Endothelial cell of umbilical vein (primary cell): ENCODE measurements at regions not wholly inside any gene's neighbourhood (a gene's known extent, or its start where the extent isn't known, plus 50 kb on each side); places are given as distances from the start of the nearest gene placed in this dataset.

Source experiments
- BruUV-seq: library from RNA; stranded (reverse); fragments of 400-500 nt; replicated peaks from 2 replicates; lab custom pipeline; 2021; lab: Mats Ljungman, UMichigan
- CTCF ChIA-PET: fragments of 300-600, 350-600 bp; sonication (Branson Sonifier 250); formaldehyde crosslinking; loops from one replicate; lab custom pipeline; 2021; ENCODE audit warnings: antibody characterized with exemption, inconsistent platforms; lab: Charles Lee
- POLR2A ChIA-PET: fragments of 300-600, 350-600 bp; sonication (Branson Sonifier 250); formaldehyde crosslinking; loops from one replicate; lab custom pipeline; 2021; ENCODE audit warnings: antibody characterized with exemption, inconsistent platforms; lab: Charles Lee
- DNase-seq: peaks from one replicate; pipeline ENCODE4 v3.0.0-alpha.2; 2011; ENCODE audit warnings: low read depth, low spot score
- FAIRE-seq: peaks from 2 replicates; lab custom pipeline; 2011; peaks lifted over from hg19 to GRCh38; lab: Jason Lieb, UNC
- H2AFZ ChIP-seq: 2 replicates; pipeline ENCODE4 v1.6.0; 2012; ENCODE audit warnings: low read depth, low read length, control low read depth, inconsistent platforms
- H3K27ac ChIP-seq: 2 replicates; pipeline ENCODE4 v1.5.1; 2011; ENCODE audit warnings: low read depth, mild to moderate bottlenecking, control low read depth, low read length, moderate library complexity; ENCODE audit not compliant: insufficient read depth
- H3K27me3 ChIP-seq, 2 experiments: 2 replicates each; pipeline versions ENCODE4 v1.6.0 to v1.6.1; 2011; ENCODE audit warnings: low read length in 2 of 2, mixed read lengths in 1 of 2; ENCODE audit not compliant: control insufficient read depth in 2 of 2, insufficient read depth in 2 of 2
- H3K36me3 ChIP-seq, 2 experiments: 2 replicates in 1 of 2; 3 replicates in 1 of 2; pipeline ENCODE4 v1.5.1; 2011; ENCODE audit warnings: low read length in 2 of 2, mild to moderate bottlenecking in 1 of 2, moderate library complexity in 1 of 2; ENCODE audit not compliant: control insufficient read depth in 2 of 2, insufficient read depth in 2 of 2; ENCODE audit errors: extremely low read depth in 1 of 2
- H3K4me1 ChIP-seq: 3 replicates; pipeline ENCODE4 v1.5.1; 2011; ENCODE audit warnings: mild to moderate bottlenecking, low read length; ENCODE audit not compliant: control insufficient read depth, insufficient read depth; ENCODE audit errors: extremely low read depth
- H3K4me2 ChIP-seq: 2 replicates; pipeline ENCODE4 v1.6.1; 2011; ENCODE audit warnings: low read length, control low read depth, mixed read lengths; ENCODE audit not compliant: insufficient read depth
- H3K4me3 ChIP-seq, 3 experiments: fragments of 200-600 bp in 1 of 3; sonication (generic), shearing (Covaris generic) in 1 of 3; replicated peaks in 1 of 3; 2 replicates each; pipeline ENCODE4 v1.5.1; 2011 to 2016; ENCODE audit warnings: control low read depth in 3 of 3, low read length in 3 of 3, mild to moderate bottlenecking in 2 of 3, inconsistent platforms in 1 of 3, low read depth in 1 of 3, moderate library complexity in 1 of 3; ENCODE audit not compliant: insufficient read depth in 1 of 3
- H3K79me2 ChIP-seq: 2 replicates; pipeline ENCODE4 v1.6.0; 2012; ENCODE audit warnings: low read length, inconsistent platforms; ENCODE audit not compliant: control insufficient read depth, insufficient read depth
- H3K9ac ChIP-seq: replicated peaks from 2 replicates; pipeline ENCODE3; 2011; ENCODE audit warnings: low read length, control low read depth; ENCODE audit not compliant: insufficient read depth; ENCODE audit errors: extremely low read depth
- H3K9me1 ChIP-seq: replicated peaks from 3 replicates; pipeline ENCODE4 v1.6.0; 2011; ENCODE audit warnings: mild to moderate bottlenecking, low read length; ENCODE audit not compliant: control insufficient read depth, insufficient read depth; ENCODE audit errors: extremely low read depth
- H3K9me3 ChIP-seq: replicated peaks from 2 replicates; pipeline ENCODE4 v1.5.1; 2012; ENCODE audit warnings: low read length, inconsistent platforms; ENCODE audit not compliant: control insufficient read depth, insufficient read depth
- H4K20me1 ChIP-seq: replicated peaks from 2 replicates; pipeline ENCODE3; 2011; ENCODE audit warnings: mild to moderate bottlenecking, low read length; ENCODE audit not compliant: control insufficient read depth, insufficient read depth; ENCODE audit errors: extremely low read depth
- CTCF ChIP-seq, 2 donors: IDR thresholded peaks; 1 replicate in 1 of 2; 2 replicates in 1 of 2; pipeline ENCODE4 v1.5.1; 2011; ENCODE audit warnings: low read length in 2 of 2, mild to moderate bottlenecking in 2 of 2, moderate library complexity in 2 of 2, control low read depth in 1 of 2, inconsistent platforms in 1 of 2, low read depth in 1 of 2; ENCODE audit not compliant: insufficient read depth in 1 of 2; ENCODE audit errors: extremely low read depth in 1 of 2
- EZH2 ChIP-seq: IDR thresholded peaks from 2 replicates; pipeline ENCODE4 v1.6.1; 2012; ENCODE audit warnings: borderline replicate concordance, low read depth, mild to moderate bottlenecking, moderate library complexity, low read length, inconsistent platforms; ENCODE audit not compliant: severe bottlenecking
- FOS ChIP-seq: IDR thresholded peaks from 2 replicates; pipeline ENCODE4 v1.6.1; 2011; ENCODE audit warnings: mild to moderate bottlenecking, low read length, moderate library complexity, borderline replicate concordance; ENCODE audit not compliant: insufficient read depth
- GATA2 ChIP-seq: IDR thresholded peaks from 2 replicates; pipeline ENCODE4 v1.7.0; 2011; ENCODE audit warnings: low read depth, mild to moderate bottlenecking, moderate library complexity, mixed read lengths, low read length; ENCODE audit not compliant: insufficient read length, insufficient read depth
- JUN ChIP-seq: IDR thresholded peaks from 2 replicates; pipeline ENCODE4 v1.6.1; 2011; ENCODE audit warnings: borderline replicate concordance, low read depth; ENCODE audit not compliant: insufficient read length, insufficient read depth
- MYC ChIP-seq: IDR thresholded peaks from one replicate; pipeline ENCODE4 v1.6.1; 2011; ENCODE audit warnings: mild to moderate bottlenecking, low read depth, low read length
- POLR2A ChIP-seq: IDR thresholded peaks from 2 replicates; pipeline ENCODE4 v1.6.1; 2012; ENCODE audit warnings: low read depth, mild to moderate bottlenecking, control low read depth, low read length
- POLR2AphosphoS5 ChIP-seq: IDR thresholded peaks from 2 replicates; pipeline ENCODE4 v1.6.1; 2012; ENCODE audit warnings: low read depth, mild to moderate bottlenecking, control low read depth, low read length, moderate library complexity; ENCODE audit not compliant: insufficient read depth
- dilution Hi-C: fragments of 300-500 bp; cut with MboI; formaldehyde crosslinking; loops from one replicate; pipeline ENCODE4 v1.15.0; 2019; ENCODE audit warnings: low sequenced_read_pairs; ENCODE audit not compliant: extremely low pct_ligation_motif_present
- intact Hi-C: fragments of 100-400 bp; cut with micrococcal nuclease; formaldehyde crosslinking; loops from one replicate; pipeline ENCODE4 v1.10.0; 2022
- TF ChIP-seq, protein P1 (sequence below): IDR thresholded peaks from 2 replicates; pipeline ENCODE4 v1.6.1; 2011; ENCODE audit not compliant: insufficient read depth, insufficient read length

- CTCF ChIA-PET: interaction anchor here (1.0 to 1.4 kb wide), 3 partner anchors 10 to 388 kb away, joined by 3 read pairs; no protein-coding TSS in a partner anchor
Measured at GRCh38 chr1:162927421-162927820, 66.4 kb upstream of the CCDC190 start.

DNA sequence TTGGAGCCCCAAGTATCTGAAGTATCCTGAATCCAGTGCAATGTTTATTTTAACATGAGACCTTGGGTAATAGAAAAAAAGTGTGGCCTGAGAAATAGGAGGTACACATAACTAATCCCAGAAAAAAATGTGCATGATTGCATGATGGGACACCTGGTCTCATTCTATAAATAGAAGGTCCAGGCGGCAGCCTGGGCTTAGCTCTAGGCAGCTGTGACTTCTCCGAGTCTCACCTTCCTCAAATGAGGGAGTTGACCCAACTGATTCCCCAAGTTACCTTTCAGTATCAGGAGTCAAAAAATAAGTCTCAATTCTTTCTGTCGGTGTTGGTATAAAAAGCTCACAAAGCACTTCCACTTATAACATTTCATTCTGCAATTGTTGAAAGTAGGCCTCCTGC, 65.9 kb upstream of the CCDC190 start:
- Histone ChIP-seq H3K9me1 (no peaks in the 10 kb centered on the region), H4K20me1 (no peaks in the 10 kb centered on the region), H3K36me3 (no peaks in the 10 kb centered on the region), H2AFZ (no peak overlapping the region), H3K4me3 (no peak overlapping the region), H3K9me3 (no peaks in the 10 kb centered on the region), H3K79me2 (no peaks in the 10 kb centered on the region), H3K4me2 (no peak overlapping the region), H3K27ac (no peak overlapping the region), H3K4me1 (peaks cover 9% of the 10 kb centered on the region), H3K9ac (no peak overlapping the region), H3K27me3 (no peaks in the 10 kb centered on the region)
- FAIRE-seq (no peak), DNase-seq (no peak)
- dilution Hi-C loops: no loop called here
- ChIA-PET CTCF (interaction anchor here (1.0 to 1.4 kb wide), 4 partner anchors 10 to 388 kb away, joined by 3 read pairs; no protein-coding TSS in a partner anchor), POLR2A (no interaction called here)
- TF ChIP-seq EZH2 (no peak), JUN (no peak), FOS (no peak), POLR2A (no peak), GATA2 (no peak), MYC (no peak), CTCF (IDR thresholded peaks at IDR 0.05; ENCODE audit: extremely low read depth in 1 of 2, insufficient read depth in 1 of 2, low read depth in 1 of 2, low read length in 2 of 2) (no peak), POLR2AphosphoS5 (no peak)
- TF ChIP-seq, protein P1, sequence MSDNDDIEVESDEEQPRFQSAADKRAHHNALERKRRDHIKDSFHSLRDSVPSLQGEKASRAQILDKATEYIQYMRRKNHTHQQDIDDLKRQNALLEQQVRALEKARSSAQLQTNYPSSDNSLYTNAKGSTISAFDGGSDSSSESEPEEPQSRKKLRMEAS: no peak
- intact Hi-C loops: no loop called here
- no TSS peak for BruUV-seq

More at GRCh38 chr1:162927421-162927820, 66.4 kb upstream of the CCDC190 start:
- no TSS peak for BruUV-seq
- FAIRE-seq (no peak), DNase-seq (no peak)
- H3K27me3 ChIP-seq: no peaks in the 10 kb centered on the region
- H4K20me1 ChIP-seq: no peaks in the 10 kb centered on the region
- no peak overlapping the region for H3K4me2 ChIP-seq
- intact Hi-C loops: no loop called here
- TF ChIP-seq CTCF (IDR thresholded peaks at IDR 0.05; ENCODE audit: extremely low read depth in 1 of 2, insufficient read depth in 1 of 2, low read depth in 1 of 2, low read length in 2 of 2) (no peak), MYC (no peak)
- no peak overlapping the region for H2AFZ ChIP-seq
- no peak overlapping the region for H3K4me3 ChIP-seq
- H3K79me2 ChIP-seq: no peaks in the 10 kb centered on the region
- no peaks in the 10 kb centered on the region for H3K36me3 ChIP-seq
- POLR2A ChIA-PET: no interaction called here
- H3K9me1 ChIP-seq: no peaks in the 10 kb centered on the region
- peaks cover 4% of the 10 kb centered on the region for H3K4me1 ChIP-seq
- no peak overlapping the region for H3K9ac ChIP-seq
- dilution Hi-C loops: no loop called here
- H3K27ac ChIP-seq: no peak overlapping the region
- H3K9me3 ChIP-seq: no peaks in the 10 kb centered on the region
